LNCAP (cell line): ENCODE measurements at regions not wholly inside any gene's neighbourhood (a gene's known extent, or its start where the extent isn't known, plus 50 kb on each side); places are given as distances from the start of the nearest gene placed in this dataset.

ENCODE experiments used
- CTCF ChIP-seq: fragments of 450-650 bp; IDR thresholded peaks from 2 replicates; pipeline ENCODE4 v1.5.1; 2017; ENCODE audit warnings: mild to moderate bottlenecking

DNA sequence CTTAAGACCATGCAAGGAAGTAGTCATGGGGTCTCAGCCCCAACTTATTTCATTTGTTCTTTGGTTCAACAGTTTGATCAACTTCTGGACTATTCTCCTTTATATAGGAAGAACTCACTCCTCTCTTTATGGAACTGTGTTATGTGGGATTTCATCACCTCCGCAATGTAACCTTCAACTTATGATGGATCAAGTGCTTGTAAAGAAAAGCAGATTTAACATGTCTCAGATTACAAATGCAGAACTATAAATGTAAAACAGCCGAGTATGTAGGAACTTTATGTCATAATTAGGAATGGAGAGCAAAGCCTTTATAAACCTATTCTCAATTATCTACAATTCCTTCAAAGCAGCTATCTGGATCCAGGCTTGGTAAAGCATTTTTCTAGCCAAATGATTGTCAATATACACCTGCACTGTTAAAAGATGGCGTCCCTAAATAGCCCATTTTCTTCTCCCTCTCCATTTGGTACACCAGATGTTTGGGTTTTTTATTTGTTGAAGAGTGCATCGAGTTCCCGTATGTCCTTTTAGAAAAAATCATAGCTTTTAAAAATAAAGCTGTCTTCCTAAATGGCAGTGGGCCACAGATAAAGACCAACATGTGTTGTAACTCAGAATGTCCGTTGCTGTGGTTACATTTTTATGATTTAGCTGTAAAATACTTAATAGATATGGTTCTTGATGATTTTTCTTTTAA is 985.1 kb upstream of the SLC35B3 start:
- no peak for TF ChIP-seq CTCF

DNA sequence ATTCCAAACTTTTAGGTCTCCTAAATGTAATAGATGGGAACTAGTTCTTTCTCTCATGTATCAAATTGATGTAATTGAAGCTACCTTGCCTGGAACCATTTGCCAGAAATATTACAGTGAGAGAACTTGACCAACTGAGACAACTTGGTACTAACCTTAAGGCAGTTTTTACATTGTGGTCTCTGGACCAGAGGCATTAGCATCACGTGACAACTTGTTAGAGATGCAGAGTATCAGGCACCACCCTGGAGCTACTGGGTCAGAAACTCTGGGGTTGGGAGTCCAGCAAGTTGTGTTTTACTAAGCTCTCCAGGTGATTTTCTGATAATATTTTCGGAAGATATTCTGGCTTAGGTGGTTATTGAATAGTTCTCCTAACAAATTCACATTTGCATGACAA is 982.1 kb upstream of the SLC35B3 start:
- TF ChIP-seq CTCF: no peak

DNA sequence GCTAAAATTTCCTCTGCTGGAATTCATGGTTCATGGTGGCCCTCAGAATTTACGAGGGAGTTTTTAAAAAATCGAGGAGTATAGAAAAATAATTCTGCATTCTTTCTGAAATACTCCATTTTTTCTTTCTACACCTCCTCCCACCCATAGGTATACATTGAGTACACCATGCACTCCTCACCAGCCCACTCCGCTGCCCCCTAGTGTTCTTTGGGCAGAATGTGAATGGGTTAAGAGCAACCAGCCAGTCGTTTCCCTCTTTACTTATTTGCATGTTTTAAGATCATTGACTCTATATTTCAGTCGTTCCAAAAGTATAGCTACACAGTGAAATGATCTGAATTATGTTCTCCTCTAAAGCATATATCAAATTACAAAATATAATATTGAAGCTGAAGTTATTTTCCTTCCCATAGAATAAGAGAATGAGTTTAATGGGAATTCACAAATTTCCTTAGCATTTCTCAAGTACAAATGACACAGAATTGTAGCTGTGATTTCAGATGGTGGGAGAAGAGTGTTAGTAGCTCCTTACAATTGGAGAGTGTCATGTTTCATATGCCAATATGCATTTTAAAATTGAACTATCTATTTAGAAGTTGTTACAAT is 977.7 kb upstream of the SLC35B3 start:
- peak; percentile 49 for TF ChIP-seq CTCF

GRCh38 chr6:9409126-9409525 is 973.8 kb upstream of the SLC35B3 start:
- no peak for TF ChIP-seq CTCF

- no peak for TF ChIP-seq CTCF
These were observed 973.2 kb upstream of the SLC35B3 start for GRCh38 chr6:9408402-9409117.

DNA sequence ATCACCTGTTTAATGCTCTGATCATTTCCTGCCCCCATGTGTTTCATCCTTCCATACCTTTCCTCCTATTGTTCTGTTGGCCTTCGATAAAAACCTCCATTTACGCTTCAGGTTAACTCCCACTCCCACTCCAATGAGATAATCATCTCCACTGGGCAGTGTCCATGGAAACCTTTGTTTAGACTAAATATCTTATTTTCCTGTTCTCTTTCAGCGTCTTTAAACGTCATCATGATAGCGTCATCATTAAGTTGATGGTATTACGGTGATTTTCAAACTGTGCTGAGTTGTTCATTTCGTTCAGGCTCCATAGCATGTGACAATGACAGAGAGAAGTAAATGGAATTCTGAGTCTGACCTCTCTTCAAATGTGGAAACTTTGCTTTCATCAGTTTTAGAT is 970.5 kb upstream of the SLC35B3 start:
- no peak for TF ChIP-seq CTCF

DNA sequence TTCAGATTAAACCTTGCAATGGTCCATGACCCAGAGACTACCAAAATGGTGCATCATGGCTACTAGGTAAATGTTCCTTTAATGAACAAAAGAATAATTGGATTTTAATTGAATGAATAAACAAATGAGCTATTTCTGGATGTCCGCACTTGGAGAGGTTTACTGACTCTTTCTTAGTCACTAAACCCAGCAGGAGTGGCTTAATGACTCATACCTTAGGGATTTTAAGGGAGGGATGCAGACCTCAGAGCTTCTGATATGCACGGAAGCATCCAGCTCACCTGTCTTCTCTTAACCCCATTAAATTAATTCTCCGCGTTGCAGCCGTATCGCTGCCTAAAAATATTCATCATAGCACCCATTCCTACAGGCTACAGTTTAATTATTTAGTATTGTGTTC is 970.0 kb upstream of the SLC35B3 start:
- no peak for TF ChIP-seq CTCF
